ENCODE measurements at regions not wholly inside any gene's neighbourhood (a gene's known extent, or its start where the extent isn't known, plus 50 kb on each side); places are given as distances from the start of the nearest gene placed in this dataset.

GRCh38 chr18:78595924-78596573 lies 383.6 kb upstream of the SALL3 start:
- Mint-ChIP-seq H3K9me3 (peaks cover 12 to 15% (median 14%) of the 10 kb centered on the region in 3 donors), H3K4me1 (no peaks in the 10 kb centered on the region), H3K27me3 (no peaks in the 10 kb centered on the region), H3K27ac (no peak overlapping the region), H3K36me3 (no peaks in the 10 kb centered on the region), H3K4me3 (no peak overlapping the region)
- Histone ChIP-seq H3K4me1 (ENCODE audit: control insufficient read depth in 1 of 2, extremely low read depth in 1 of 2, insufficient read depth in 2 of 2, low read length in 2 of 2) (no peaks in the 10 kb centered on the region), H3K36me3 (ENCODE audit: control insufficient read depth in 2 of 2, extremely low read depth in 1 of 2, insufficient read depth in 1 of 2, low read length in 1 of 2) (no peaks in the 10 kb centered on the region), H3K27ac (ENCODE audit: low read length) (no peak overlapping the region), H3K9me3 (no peaks in the 10 kb centered on the region), H3K4me3 (ENCODE audit: control insufficient read depth in 1 of 2, extremely low read depth in 1 of 2, low read length in 1 of 2) (no peak overlapping the region), H3K27me3 (replicated peaks in 1 of 2; ENCODE audit: control insufficient read depth in 2 of 2, extremely low read depth in 1 of 2, insufficient read depth in 2 of 2, low read length in 1 of 2) (peaks cover 0 to 2% of the 10 kb centered on the region in 2 experiments)
- ChIA-PET CTCF (no interaction called here), POLR2A (no interaction called here)
- no peak for DNase-seq
- no peak for ATAC-seq (replicated peaks in 1 of 4)
- 85% methylated on average over 5 of the region's 9 CpGs for WGBS (ENCODE audit: insufficient coverage)

- ATAC-seq (replicated peaks in 1 of 4) (no peak), DNase-seq (no peak)
- Histone ChIP-seq H3K27ac (ENCODE audit: low read length) (no peak overlapping the region), H3K9me3 (no peaks in the 10 kb centered on the region), H3K4me1 (ENCODE audit: control insufficient read depth in 1 of 2, extremely low read depth in 1 of 2, insufficient read depth in 2 of 2, low read length in 2 of 2) (peaks cover 0 to 3% of the 10 kb centered on the region in 2 experiments), H3K27me3 (replicated peaks in 1 of 2; ENCODE audit: control insufficient read depth in 2 of 2, extremely low read depth in 1 of 2, insufficient read depth in 2 of 2, low read length in 1 of 2) (peaks cover 0 to 2% of the 10 kb centered on the region in 2 experiments), H3K4me3 (ENCODE audit: control insufficient read depth in 1 of 2, extremely low read depth in 1 of 2, low read length in 1 of 2) (no peak overlapping the region), H3K36me3 (ENCODE audit: control insufficient read depth in 2 of 2, extremely low read depth in 1 of 2, insufficient read depth in 1 of 2, low read length in 1 of 2) (no peaks in the 10 kb centered on the region)
- ChIA-PET CTCF (no interaction called here), POLR2A (interaction anchor here in 1 of 2 donors (0.6 kb wide), 1 partner anchor 1556 kb away, joined by 5 read pairs; no protein-coding TSS in a partner anchor)
- 73% methylated on average over 4 of the region's 8 CpGs for WGBS (ENCODE audit: insufficient coverage)
- Mint-ChIP-seq H3K4me1 (no peaks in the 10 kb centered on the region), H3K27ac (no peak overlapping the region), H3K36me3 (no peaks in the 10 kb centered on the region), H3K9me3 (peaks cover 12 to 15% (median 14%) of the 10 kb centered on the region in 3 donors), H3K27me3 (no peaks in the 10 kb centered on the region), H3K4me3 (no peak overlapping the region)
Measured at GRCh38 chr18:78596794-78597345, 382.7 kb upstream of the SALL3 start.

- ChIA-PET POLR2A (no interaction called here), CTCF (interaction anchor here in 1 of 2 donors (0.7 kb wide), 1 partner anchor 586 kb away, joined by 3 read pairs; no protein-coding TSS in a partner anchor)
- ATAC-seq (replicated peaks in 1 of 4) (no peak), DNase-seq (peak in 2 of 35 experiments; percentile 4 to 16)
- Histone ChIP-seq H3K27ac (ENCODE audit: low read length) (no peak overlapping the region), H3K4me3 (ENCODE audit: control insufficient read depth in 1 of 2, extremely low read depth in 1 of 2, low read length in 1 of 2) (no peak overlapping the region), H3K4me1 (ENCODE audit: control insufficient read depth in 1 of 2, extremely low read depth in 1 of 2, insufficient read depth in 2 of 2, low read length in 2 of 2) (peaks cover 0 to 3% of the 10 kb centered on the region in 2 experiments), H3K27me3 (replicated peaks in 1 of 2; ENCODE audit: control insufficient read depth in 2 of 2, extremely low read depth in 1 of 2, insufficient read depth in 2 of 2, low read length in 1 of 2) (peaks cover 0 to 8% of the 10 kb centered on the region in 2 experiments), H3K36me3 (ENCODE audit: control insufficient read depth in 2 of 2, extremely low read depth in 1 of 2, insufficient read depth in 1 of 2, low read length in 1 of 2) (no peaks in the 10 kb centered on the region), H3K9me3 (no peaks in the 10 kb centered on the region)
- H3K36me3 Mint-ChIP-seq: no peaks in the 10 kb centered on the region
- no peak overlapping the region for H3K27ac Mint-ChIP-seq
- H3K4me3 Mint-ChIP-seq: no peak overlapping the region
- 60% methylated on average over 11 of the region's 14 CpGs for WGBS (ENCODE audit: insufficient coverage)
- no peaks in the 10 kb centered on the region for H3K4me1 Mint-ChIP-seq
- H3K9me3 Mint-ChIP-seq: peaks cover 0 to 10% (median 0%) of the 10 kb centered on the region in 3 donors
- no peaks in the 10 kb centered on the region for H3K27me3 Mint-ChIP-seq
Measured at GRCh38 chr18:78601349-78601748, 378.3 kb upstream of the SALL3 start.

- H3K4me3 ChIP-seq (ENCODE audit: control insufficient read depth in 1 of 2, extremely low read depth in 1 of 2, low read length in 1 of 2): no peak overlapping the region
- CTCF ChIA-PET: interaction anchor here in 1 of 2 donors (0.7 kb wide), 1 partner anchor 587 kb away, joined by 3 read pairs; no protein-coding TSS in a partner anchor
- H3K9me3 ChIP-seq: no peaks in the 10 kb centered on the region
- Mint-ChIP-seq H3K27me3 (no peaks in the 10 kb centered on the region), H3K4me1 (no peaks in the 10 kb centered on the region), H3K9me3 (peaks cover 0 to 10% (median 0%) of the 10 kb centered on the region in 3 donors), H3K4me3 (no peak overlapping the region), H3K36me3 (no peaks in the 10 kb centered on the region), H3K27ac (no peak overlapping the region)
- ATAC-seq (replicated peaks in 1 of 4): no peak
- DNase-seq: no peak
- POLR2A ChIA-PET: no interaction called here
- peaks cover 0 to 3% of the 10 kb centered on the region in 2 experiments for H3K4me1 ChIP-seq (ENCODE audit: control insufficient read depth in 1 of 2, extremely low read depth in 1 of 2, insufficient read depth in 2 of 2, low read length in 2 of 2)
- peaks cover 0 to 8% of the 10 kb centered on the region in 2 experiments for H3K27me3 ChIP-seq (replicated peaks in 1 of 2; ENCODE audit: control insufficient read depth in 2 of 2, extremely low read depth in 1 of 2, insufficient read depth in 2 of 2, low read length in 1 of 2)
- no peak overlapping the region for H3K27ac ChIP-seq (ENCODE audit: low read length)
- no peaks in the 10 kb centered on the region for H3K36me3 ChIP-seq (ENCODE audit: control insufficient read depth in 2 of 2, extremely low read depth in 1 of 2, insufficient read depth in 1 of 2, low read length in 1 of 2)
- WGBS (ENCODE audit: insufficient coverage): 80% methylated on average over 7 of the region's 7 CpGs
Measured at GRCh38 chr18:78601923-78602322, 377.7 kb upstream of the SALL3 start.

- Mint-ChIP-seq H3K27ac (no peak overlapping the region), H3K4me3 (no peak overlapping the region), H3K9me3 (peaks cover 0 to 10% (median 0%) of the 10 kb centered on the region in 3 donors), H3K27me3 (no peaks in the 10 kb centered on the region), H3K4me1 (no peaks in the 10 kb centered on the region), H3K36me3 (no peaks in the 10 kb centered on the region)
- H3K9me3 ChIP-seq: no peaks in the 10 kb centered on the region
- H3K27ac ChIP-seq (ENCODE audit: low read length): no peak overlapping the region
- CTCF ChIA-PET: no interaction called here
- no peaks in the 10 kb centered on the region for H3K36me3 ChIP-seq (ENCODE audit: control insufficient read depth in 2 of 2, extremely low read depth in 1 of 2, insufficient read depth in 1 of 2, low read length in 1 of 2)
- H3K4me1 ChIP-seq (ENCODE audit: control insufficient read depth in 1 of 2, extremely low read depth in 1 of 2, insufficient read depth in 2 of 2, low read length in 2 of 2): peaks cover 0 to 3% of the 10 kb centered on the region in 2 experiments
- POLR2A ChIA-PET: no interaction called here
- H3K4me3 ChIP-seq (ENCODE audit: control insufficient read depth in 1 of 2, extremely low read depth in 1 of 2, low read length in 1 of 2): no peak overlapping the region
- peaks cover 0 to 8% of the 10 kb centered on the region in 2 experiments for H3K27me3 ChIP-seq (replicated peaks in 1 of 2; ENCODE audit: control insufficient read depth in 2 of 2, extremely low read depth in 1 of 2, insufficient read depth in 2 of 2, low read length in 1 of 2)
- no peak for ATAC-seq (replicated peaks in 1 of 4)
- no peak for DNase-seq
- 82% methylated on average over 12 of the region's 12 CpGs for WGBS (ENCODE audit: insufficient coverage)
Measured at GRCh38 chr18:78602430-78602829, 377.2 kb upstream of the SALL3 start.

- Mint-ChIP-seq H3K27me3 (peaks cover 0 to 3% of the 10 kb centered on the region in 2 donors), H3K36me3 (no peaks in the 10 kb centered on the region), H3K27ac (no peak overlapping the region), H3K9me3 (peaks cover 0 to 7% (median 0%) of the 10 kb centered on the region in 3 donors), H3K4me3 (no peak overlapping the region), H3K4me1 (no peaks in the 10 kb centered on the region)
- peaks cover 0 to 11% of the 10 kb centered on the region in 2 experiments for H3K27me3 ChIP-seq (replicated peaks in 1 of 2; ENCODE audit: control insufficient read depth in 2 of 2, extremely low read depth in 1 of 2, insufficient read depth in 2 of 2, low read length in 1 of 2)
- peaks cover 0 to 3% of the 10 kb centered on the region in 2 experiments for H3K4me1 ChIP-seq (ENCODE audit: control insufficient read depth in 1 of 2, extremely low read depth in 1 of 2, insufficient read depth in 2 of 2, low read length in 2 of 2)
- H3K9me3 ChIP-seq: no peaks in the 10 kb centered on the region
- ChIA-PET CTCF (no interaction called here), POLR2A (no interaction called here)
- DNase-seq (no peak), ATAC-seq (replicated peaks in 1 of 4) (no peak)
- H3K4me3 ChIP-seq (ENCODE audit: control insufficient read depth in 1 of 2, extremely low read depth in 1 of 2, low read length in 1 of 2): no peak overlapping the region
- H3K36me3 ChIP-seq (ENCODE audit: control insufficient read depth in 2 of 2, extremely low read depth in 1 of 2, insufficient read depth in 1 of 2, low read length in 1 of 2): no peaks in the 10 kb centered on the region
- no peak overlapping the region for H3K27ac ChIP-seq (ENCODE audit: low read length)
- 46% methylated on average over 19 of the region's 25 CpGs for WGBS (ENCODE audit: insufficient coverage)
Measured at GRCh38 chr18:78603102-78603983, 376.3 kb upstream of the SALL3 start.
